NCI-H1417 (cell line): ENCODE measurements at regions not wholly inside any gene's neighbourhood (a gene's known extent, or its start where the extent isn't known, plus 50 kb on each side); places are given as distances from the start of the nearest gene placed in this dataset.
"Not testable (repeated sequence)": the region's sequence is repeated elsewhere in the genome, so short reads cannot be mapped to it uniquely, and the experiment has no call there.

Experiments
- DNase-seq, 3 experiments: peaks; one replicate each; lab custom pipeline; 2025; lab: John Stamatoyannopoulos, UW

- DNase-seq, result no peak
These were observed 129.3 kb downstream of the LNPK start for GRCh38 chr2:175872721-175873120.

GRCh38 chr2:175872005-175872348 lies 130.1 kb downstream of the LNPK start:
- DNase-seq, result no peak

DNA sequence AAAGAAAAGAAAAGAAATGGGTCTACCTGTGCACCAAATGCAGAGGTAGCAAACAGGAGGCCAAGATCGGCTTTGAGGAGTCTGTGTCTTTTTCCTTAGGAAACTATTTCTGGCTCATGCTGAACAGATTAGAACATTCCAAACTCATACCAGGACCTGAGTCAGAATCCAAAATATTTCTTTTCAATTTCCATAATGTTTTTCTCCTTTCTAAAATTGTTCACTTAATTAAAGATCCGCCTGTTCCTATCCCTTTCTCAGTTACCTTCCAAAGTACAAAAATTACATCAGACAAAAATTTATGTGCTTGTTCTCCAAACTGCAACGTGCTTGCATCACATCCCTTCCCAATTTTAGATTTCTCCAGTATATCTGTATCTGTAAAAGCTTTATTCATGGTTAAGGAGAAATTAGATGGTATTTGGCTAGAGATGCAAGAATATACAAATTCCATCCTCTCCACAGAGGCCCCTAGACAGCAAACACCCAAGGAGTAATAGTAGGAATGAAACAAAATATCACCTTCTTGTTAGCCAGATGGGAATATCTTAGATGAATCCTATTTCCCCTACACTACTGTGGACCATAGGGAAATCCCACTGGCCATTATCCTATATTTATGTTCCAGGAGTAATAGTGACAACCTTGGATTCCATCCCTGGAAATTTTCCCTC lies 130.6 kb downstream of the LNPK start:
- DNase-seq, result no peak

- DNase-seq, result no peak
These were observed 136.4 kb downstream of the LNPK start for GRCh38 chr2:175865716-175866115.

DNA sequence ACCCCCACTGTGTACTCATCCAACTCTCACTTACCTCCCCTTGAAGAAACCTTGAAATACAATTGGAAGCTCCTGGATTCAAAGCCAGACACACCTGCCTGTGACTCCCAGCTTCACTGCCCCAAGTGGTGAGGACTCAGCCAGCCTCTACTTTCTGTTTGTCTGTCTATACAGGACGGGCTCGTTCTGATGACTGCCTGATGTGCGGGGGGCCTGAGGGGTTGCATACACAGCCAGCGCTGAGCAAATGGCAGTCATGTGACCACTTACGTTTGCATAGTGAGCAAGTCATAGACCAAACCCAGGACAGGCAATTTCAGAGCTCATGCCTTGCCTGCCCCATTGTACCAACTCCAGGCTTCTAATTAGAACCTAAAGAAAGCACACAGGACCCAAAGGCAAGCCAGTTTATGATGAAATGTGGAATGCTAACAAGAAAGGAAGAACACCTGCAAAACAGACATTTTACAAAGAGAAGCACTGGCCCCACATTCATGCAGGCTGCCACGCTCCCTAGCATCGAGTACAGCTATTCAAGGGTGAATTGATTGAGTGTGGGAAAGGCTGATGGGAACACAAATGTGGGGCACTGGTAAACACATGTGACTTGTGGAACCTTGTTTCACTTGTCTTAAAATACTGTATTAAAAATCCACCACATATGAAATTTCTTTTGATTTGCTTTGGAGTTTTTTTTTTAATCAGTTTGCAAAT lies 137.8 kb downstream of the LNPK start:
- no peak for DNase-seq

- no peak for DNase-seq
These were observed 140.1 kb downstream of the LNPK start for GRCh38 chr2:175861958-175862357.

GRCh38 chr2:175855794-175856453 lies 146.1 kb downstream of the LNPK start:
- DNase-seq, result peak in 2 of 3 experiments; percentile 20 to 61

GRCh38 chr2:175855236-175855635 lies 146.8 kb downstream of the LNPK start:
- peak in 2 of 3 experiments; percentile 16 to 66 for DNase-seq

DNA sequence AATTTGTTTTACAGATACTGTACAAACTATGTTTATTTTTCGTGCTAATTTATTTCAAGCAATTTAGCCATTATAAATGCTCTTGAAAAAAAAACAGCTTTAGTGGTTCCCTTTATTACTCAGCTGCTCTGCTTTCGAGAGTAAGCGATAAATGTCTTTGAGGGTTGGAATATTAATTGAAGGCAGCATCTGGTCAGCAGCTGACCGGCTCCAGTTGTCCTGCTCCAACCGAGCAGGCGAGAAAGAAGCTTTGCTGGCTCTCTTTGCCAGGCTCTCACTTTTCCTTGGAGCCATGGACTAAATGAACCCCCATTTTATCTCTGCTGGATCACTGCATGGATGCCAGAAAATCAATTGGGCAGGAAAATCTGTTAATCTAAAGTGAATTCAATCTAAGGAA lies 147.4 kb downstream of the LNPK start:
- DNase-seq, result peak in 2 of 3 experiments; percentile 55 to 93

DNA sequence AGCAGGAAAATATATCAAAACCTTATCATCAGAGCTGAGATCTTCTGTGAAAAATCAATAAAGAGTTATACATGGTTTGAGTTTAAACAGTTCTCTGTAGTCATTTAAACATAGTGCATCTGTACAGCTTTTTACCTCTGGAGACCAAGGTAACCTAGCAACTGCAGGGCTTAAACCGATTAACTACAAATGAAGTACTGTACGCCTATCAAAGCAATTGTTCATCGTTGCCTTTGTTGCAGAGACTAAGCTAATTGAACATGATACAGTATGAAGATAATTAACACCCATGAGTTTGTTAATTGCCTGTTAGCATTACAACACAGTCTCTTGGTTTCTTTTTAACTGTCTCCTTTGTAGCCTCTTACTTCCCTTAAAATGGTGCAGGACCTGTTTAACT lies 147.9 kb downstream of the LNPK start:
- DNase-seq, result peak in 2 of 3 experiments; percentile 74 to 96

DNA sequence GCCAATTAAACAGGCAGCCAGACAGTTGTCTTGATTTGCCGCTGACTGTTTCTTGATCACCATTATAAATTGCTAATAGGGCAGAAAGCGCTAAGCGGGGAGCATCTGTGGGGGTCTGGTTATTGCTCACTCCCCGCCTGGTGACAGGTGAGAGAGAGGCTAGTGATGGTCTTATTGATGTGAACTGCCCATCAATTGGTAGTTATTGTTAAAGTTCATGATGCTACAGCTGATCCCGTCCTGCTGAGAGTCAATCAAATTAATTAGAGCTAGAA lies 148.5 kb downstream of the LNPK start:
- DNase-seq, result peak in 2 of 3 experiments; percentile 57 to 87

DNA sequence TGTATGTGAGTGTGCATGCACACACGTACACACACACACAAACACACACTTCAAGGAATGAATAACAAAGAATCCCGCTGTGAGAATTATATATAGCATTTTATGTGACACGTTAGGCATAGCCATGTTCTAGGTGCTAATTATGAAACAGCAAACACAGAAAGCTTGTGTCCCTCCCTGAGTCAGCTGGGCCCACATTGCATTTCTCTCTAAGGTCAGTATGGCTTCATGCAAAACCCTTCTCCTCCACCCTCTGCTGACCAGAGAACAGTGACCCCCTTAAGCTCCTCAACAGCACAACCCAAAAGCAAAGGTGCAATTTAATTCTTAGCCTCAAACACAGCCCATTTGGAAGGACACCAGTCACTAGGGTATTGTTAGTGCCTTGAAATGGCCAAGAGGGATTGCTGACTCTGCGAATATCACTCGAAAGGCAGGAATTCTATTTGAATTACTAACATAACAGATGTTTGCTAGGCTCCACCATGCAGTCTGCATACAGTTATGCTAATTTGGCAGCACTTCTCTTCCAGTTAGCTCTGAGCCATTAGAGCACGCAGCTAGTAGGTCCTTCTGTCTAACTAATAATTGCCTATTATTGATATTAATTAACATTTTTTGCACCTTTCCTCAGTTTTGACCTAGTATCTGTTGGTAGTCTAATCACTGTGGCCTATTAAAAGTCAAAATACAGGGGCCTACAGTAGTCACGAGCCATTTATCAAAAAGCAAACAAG lies 149.0 kb downstream of the LNPK start:
- peak in 2 of 3 experiments; percentile 58 to 87 for DNase-seq

- no peak for DNase-seq
These were observed 154.9 kb downstream of the LNPK start for GRCh38 chr2:175847128-175847527.

DNA sequence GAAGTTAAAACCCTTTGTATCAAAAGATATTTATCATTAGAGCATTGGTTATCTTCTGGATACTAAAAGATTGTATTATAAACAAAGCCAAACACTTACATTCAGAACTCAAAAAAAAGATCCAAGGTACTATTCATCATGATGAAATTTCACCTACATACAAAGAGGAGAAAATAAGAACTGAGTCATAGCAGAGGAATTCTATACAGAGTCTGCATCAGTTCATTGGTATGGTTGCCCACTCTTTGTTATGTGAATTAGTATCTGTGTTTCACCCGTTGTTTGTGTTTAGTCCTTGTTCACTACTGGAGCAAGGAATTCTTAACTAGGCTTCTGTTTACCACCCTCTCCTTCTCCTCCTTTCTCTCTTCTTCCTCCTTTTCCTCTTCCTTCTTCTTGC lies 157.9 kb downstream of the LNPK start:
- no peak for DNase-seq

DNA sequence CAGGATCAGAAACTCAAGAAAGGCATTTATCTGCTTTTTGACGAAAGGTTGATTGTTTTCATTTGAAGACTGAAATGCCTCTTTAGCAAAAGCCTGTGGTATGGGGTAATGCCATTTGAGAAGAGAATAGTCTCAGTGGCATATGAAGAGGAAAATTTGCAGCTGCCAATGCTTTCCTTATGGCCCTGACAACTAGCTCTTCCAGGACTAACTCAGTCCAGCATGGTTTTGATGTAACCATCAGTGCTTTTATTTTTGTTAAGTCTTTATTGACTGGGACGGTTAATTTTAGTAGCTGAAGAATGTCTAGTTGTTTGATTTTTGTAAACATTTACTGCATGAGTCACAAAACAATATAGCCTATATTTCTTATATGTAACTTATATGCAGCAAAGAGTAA lies 158.4 kb downstream of the LNPK start:
- no peak for DNase-seq

DNA sequence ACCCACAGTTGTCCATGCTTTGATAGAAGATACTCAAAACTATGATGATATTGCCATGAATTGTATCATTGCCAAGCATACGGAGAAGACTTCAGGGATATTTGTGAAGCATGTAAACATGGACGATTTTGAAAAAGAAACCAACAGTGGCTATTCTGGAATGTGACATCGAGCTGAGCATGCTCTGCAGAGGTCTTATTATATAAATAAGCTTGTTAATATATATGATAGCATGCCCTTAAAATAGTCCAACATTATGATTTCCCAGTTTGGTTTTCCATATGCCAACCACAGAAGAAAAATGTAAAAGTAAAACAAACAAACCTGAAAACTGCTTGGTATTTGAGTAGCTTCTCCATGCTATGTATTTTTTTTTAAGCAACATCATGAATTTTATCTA lies 159.1 kb downstream of the LNPK start:
- DNase-seq, result no peak

DNA sequence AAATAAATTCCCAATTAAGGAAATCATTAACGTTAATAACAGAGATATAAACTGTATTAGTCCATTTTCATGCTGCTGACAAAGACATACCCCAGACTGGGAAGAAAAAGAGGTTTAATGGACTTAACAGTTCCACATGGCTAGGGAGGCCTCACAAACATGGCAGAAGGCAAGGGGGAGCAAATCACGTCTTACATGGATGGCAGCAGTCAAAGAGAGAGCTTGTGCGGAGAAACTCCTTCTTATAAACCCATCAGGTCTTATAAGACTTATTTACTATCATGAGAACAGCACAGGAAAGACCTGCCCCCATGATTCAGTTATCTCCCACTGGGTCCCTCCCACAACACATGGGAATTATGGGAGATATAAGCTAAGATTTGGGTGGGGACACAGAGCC lies 161.3 kb downstream of the LNPK start:
- not testable (repeated sequence) for DNase-seq

DNA sequence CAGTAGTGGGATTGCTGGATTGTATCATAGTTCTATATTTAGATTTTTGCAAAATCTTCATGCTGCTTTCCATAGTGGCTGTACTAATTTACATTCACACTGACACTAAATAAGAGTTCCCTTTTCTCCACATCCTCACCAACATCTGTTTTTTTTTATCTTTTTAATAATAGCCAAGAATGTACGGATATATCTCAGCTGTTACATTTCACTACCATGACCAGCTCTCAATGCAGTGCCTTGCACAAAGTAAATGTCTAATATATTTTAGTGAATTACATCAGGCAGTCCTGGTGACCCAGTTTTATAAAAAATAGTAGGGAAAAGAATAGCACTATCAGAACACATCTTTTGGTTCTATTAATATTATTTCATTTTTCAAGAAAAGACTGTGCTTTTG lies 161.8 kb downstream of the LNPK start:
- DNase-seq, result no peak

- DNase-seq, result no peak
These were observed 163.1 kb downstream of the LNPK start for GRCh38 chr2:175838979-175839378.

GRCh38 chr2:175837046-175837445 lies 165.0 kb downstream of the LNPK start:
- no peak for DNase-seq

- DNase-seq, result no peak
These were observed 165.7 kb downstream of the LNPK start for GRCh38 chr2:175836361-175836760.

DNA sequence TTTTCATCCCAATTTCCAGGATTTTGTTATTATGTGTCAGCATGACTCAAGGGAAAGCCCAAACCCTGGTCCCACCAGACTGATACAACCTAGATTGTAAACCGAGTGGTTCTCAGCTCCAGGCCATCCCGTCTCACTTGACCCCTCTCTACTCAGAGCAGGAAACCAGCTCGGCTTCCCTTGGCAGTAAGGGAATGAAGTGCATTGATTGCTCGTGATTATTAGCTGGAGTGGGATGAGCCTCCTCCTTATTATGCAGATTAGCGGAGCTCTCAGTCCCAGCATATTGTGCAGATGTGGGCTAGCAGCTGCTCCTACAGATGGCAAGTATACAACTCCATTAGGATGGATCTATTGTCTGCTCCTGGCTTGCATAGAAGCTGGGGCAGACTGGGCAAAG lies 167.6 kb downstream of the LNPK start:
- peak in 2 of 3 experiments; percentile 4 to 32 for DNase-seq

GRCh38 chr2:175832866-175833265 lies 169.2 kb downstream of the LNPK start:
- DNase-seq, result no peak
